Heart left ventricle (tissue), 16 donors: ENCODE measurements at regions not wholly inside any gene's neighbourhood (a gene's known extent, or its start where the extent isn't known, plus 50 kb on each side); places are given as distances from the start of the nearest gene placed in this dataset.

Experiments
- ATAC-seq, 4 donors: fragments of 200-7000 bp; cut with Tn5 transposase; one replicate each; pipeline ENCODE4 v1.9.1; 2020 to 2022; ENCODE audit warnings: moderate library complexity in 4 of 4, mild to moderate bottlenecking in 3 of 4, moderate number of reproducible peaks in 1 of 4
- DNase-seq, 5 donors: peaks; one replicate each; pipeline ENCODE4 v3.0.0-alpha.2; 2020
- H3K27ac ChIP-seq, 12 donors: fragments of 200-600 bp; sonication (generic) in 4 of 12; one replicate each; pipeline versions ENCODE4 v1.5.0 to v1.8.0; 2016 to 2022; ENCODE audit warnings: mild to moderate bottlenecking in 2 of 12
- H3K27me3 ChIP-seq, 9 donors: fragments of 200-600 bp; sonication (generic) in 2 of 9; one replicate each; pipeline versions ENCODE4 v1.5.1 to v1.8.0; 2016 to 2022; ENCODE audit warnings: mild to moderate bottlenecking in 3 of 9
- H3K36me3 ChIP-seq, 9 donors: fragments of 200-600 bp; sonication (generic) in 2 of 9; one replicate each; pipeline versions ENCODE4 v1.5.0 to v1.8.0; 2018 to 2022; ENCODE audit warnings: mild to moderate bottlenecking in 2 of 9
- H3K4me1 ChIP-seq, 12 donors: fragments of 200-600 bp; sonication (generic) in 4 of 12; one replicate each; pipeline versions ENCODE4 v1.5.0 to v1.8.0; 2016 to 2022; ENCODE audit warnings: mild to moderate bottlenecking in 3 of 12
- H3K4me3 ChIP-seq, 12 donors: fragments of 200-600 bp; sonication (generic) in 4 of 12; one replicate each; pipeline versions ENCODE4 v1.5.0 to v1.8.0; 2017 to 2022; ENCODE audit warnings: mild to moderate bottlenecking in 9 of 12, moderate library complexity in 4 of 12
- H3K9me3 ChIP-seq, 12 donors: fragments of 200-600 bp; sonication (generic) in 4 of 12; one replicate each; pipeline versions ENCODE4 v1.5.0 to v1.8.0; 2016 to 2022; ENCODE audit warnings: mild to moderate bottlenecking in 1 of 12
- CTCF ChIP-seq, 12 donors: fragments of 200-600 bp; sonication (generic) in 4 of 12; IDR thresholded peaks; one replicate each; pipeline versions ENCODE4 v1.5.0 to v1.8.0; 2018 to 2022; ENCODE audit warnings: antibody characterized with exemption in 12 of 12, mild to moderate bottlenecking in 5 of 12
- POLR2A ChIP-seq, 2 donors: fragments of 450-650 bp; IDR thresholded peaks; one replicate each; pipeline ENCODE4 v1.6.1; 2017; ENCODE audit warnings: antibody characterized with exemption in 2 of 2, mild to moderate bottlenecking in 2 of 2, moderate library complexity in 2 of 2
- WGBS, 4 donors: extraction: QIAGEN DNeasy Blood & Tissue Kit in 2 of 4; methylation state at CpG; one replicate each; pipeline versions ENCODE4 v1.1.5 to v1.1.7; 2013 to 2018; 5-methylcytosine and 5-hydroxymethylcytosine counted together
- intact Hi-C, 10 donors: fragments of 100-400 bp; cut with DNase I; formaldehyde crosslinking; loops; one replicate each; pipeline versions ENCODE4 v1.11.1 to v1.14.2; 2022
- donor health status: ischemic (EF 13 %, LVEDD 7.1; RV severe dilation, severe dysfunction).
- donor health status: healthy with polysubstance abuse.
- donor health status: DM: no; HTN: yes; CAD: no.
- donor health status: DM: no; HTN: no; CAD: no.
- donor health status: ischemic (EF 25% LVEDD 6.9; RV normal size, moderate dysfunction).
- donor health status: ischemic (EF 25% LVEDD 5.7; RV mildly dilated, moderate dysfunction).
- donor health status: healthy.
- donor health status: DM: yes; HTN: yes; CAD: no.
- donor health status: ischemic (EF 35%, LVEDD 5.7; RV mildly dilated, moderate dysfunction).
- donor health status: nonischemic (EF 11% LVEDD 7.7; RV severe dilation, severe dysfunction).
- donor health status: DM: yes; HTN: yes; CAD: no.
- donor health status: PGD.
- donor health status: ischemic (EF 29% LVEDD 5.4; RV normal size, mild dysfunction).
- donor health status: nonischemic (EF 23%, LVEDD 6.1; RV moderate dilation, normal function).

DNA sequence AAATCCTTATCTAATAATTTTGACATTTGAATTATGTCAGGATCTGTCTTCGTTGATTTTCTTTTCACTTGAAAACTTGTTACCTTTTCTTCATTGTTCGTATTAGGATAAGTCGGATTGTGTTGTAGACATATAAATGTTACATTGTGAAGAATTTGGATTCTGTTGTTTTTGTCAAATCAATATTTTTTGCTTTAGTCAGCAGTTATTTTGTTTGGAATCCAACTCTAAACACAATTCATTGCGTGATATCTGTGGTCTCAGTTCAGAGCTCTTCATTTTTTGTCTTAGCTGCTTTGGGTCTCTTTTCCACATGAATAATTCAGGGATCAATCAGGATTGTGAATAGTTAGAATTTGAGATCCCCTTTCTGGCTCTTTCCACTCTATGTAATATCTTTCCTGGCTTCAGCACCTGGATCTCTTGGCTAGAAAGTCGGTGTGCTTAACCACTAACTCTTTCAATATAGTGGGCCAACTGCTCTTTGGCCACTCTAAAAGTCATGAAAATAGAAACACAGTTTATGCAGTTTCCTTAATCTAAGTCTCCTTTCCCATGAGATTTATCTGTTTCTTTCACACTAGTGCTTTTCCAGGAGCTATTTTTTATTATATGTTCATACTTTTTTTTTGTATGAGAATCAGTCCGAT lies 2494.2 kb upstream of the PCDH20 start:
- DNase-seq (no peak), ATAC-seq (no peak)
- Histone ChIP-seq H3K4me3 (no peak overlapping the region), H3K36me3 (no peaks in the 10 kb centered on the region), H3K9me3 (peaks cover 0 to 6% (median 0%) of the 10 kb centered on the region in 12 donors), H3K27ac (no peak overlapping the region), H3K4me1 (no peaks in the 10 kb centered on the region), H3K27me3 (no peaks in the 10 kb centered on the region)
- TF ChIP-seq CTCF (IDR thresholded peaks at IDR 0.05) (no peak), POLR2A (IDR thresholded peaks at IDR 0.05) (no peak)
- intact Hi-C loops = no loop called here
- WGBS, 4 donors = 73 to 82% (median 78%) methylated on average over 6 of the region's 6 CpGs

- Histone ChIP-seq H3K27ac (no peak overlapping the region), H3K4me3 (no peak overlapping the region), H3K27me3 (no peaks in the 10 kb centered on the region), H3K4me1 (no peaks in the 10 kb centered on the region), H3K36me3 (no peaks in the 10 kb centered on the region), H3K9me3 (no peaks in the 10 kb centered on the region)
- intact Hi-C loops = no loop called here
- DNase-seq (no peak), ATAC-seq (no peak)
- WGBS, 4 donors = 90 to 96% (median 93%) methylated on average over 9 of the region's 9 CpGs
- no peak for TF ChIP-seq POLR2A (IDR thresholded peaks at IDR 0.05)
- no peak for TF ChIP-seq CTCF (IDR thresholded peaks at IDR 0.05)
Observed at GRCh38 chr13:63902141-63902540, 2486.5 kb upstream of the PCDH20 start.

DNA sequence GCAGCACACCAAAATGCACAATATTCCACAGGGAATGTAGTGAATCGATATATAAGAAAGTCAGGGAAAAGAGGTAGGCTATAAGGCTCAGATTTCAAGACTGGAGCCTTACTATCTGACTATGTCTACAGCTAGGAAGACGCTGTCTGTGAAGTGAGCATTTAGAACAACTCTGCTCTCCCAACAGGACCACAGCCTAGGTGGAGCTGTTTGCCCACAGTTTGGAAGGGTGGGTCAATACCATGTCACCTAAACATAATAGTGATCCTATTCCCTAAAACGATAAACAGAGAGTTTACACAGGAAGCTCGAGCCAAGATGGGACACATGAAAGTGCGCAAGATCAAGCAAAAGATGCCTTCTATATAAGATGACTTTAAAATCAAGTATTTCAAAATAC lies 2486.0 kb upstream of the PCDH20 start:
- H3K9me3 ChIP-seq = no peaks in the 10 kb centered on the region
- H3K4me3 ChIP-seq = no peak overlapping the region
- no peak for DNase-seq
- 80 to 89% (median 86%) methylated on average over 5 of the region's 5 CpGs for WGBS, 4 donors
- H3K27me3 ChIP-seq = no peaks in the 10 kb centered on the region
- intact Hi-C loops = no loop called here
- no peak overlapping the region for H3K27ac ChIP-seq
- TF ChIP-seq POLR2A (IDR thresholded peaks at IDR 0.05) (no peak), CTCF (IDR thresholded peaks at IDR 0.05) (no peak)
- no peaks in the 10 kb centered on the region for H3K36me3 ChIP-seq
- no peaks in the 10 kb centered on the region for H3K4me1 ChIP-seq
- ATAC-seq = no peak

DNA sequence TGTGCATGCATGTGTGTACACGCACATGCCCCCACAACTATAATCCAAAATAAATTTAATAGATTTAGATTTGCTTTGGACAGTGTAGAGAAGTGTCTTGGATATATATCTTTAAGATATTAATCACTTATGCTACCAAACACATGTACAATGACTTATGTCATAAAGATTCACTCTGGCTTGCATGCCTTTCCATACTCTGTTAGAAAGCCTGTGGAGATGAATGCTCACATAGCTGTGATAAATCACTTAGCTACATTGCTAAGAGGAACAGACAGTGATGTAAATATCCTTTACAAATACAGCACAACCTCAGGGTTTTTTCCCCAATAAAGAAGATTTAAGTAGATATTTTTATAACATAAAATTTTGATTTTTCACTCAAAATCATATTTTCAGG lies 2484.8 kb upstream of the PCDH20 start:
- DNase-seq = no peak
- TF ChIP-seq POLR2A (IDR thresholded peaks at IDR 0.05) = no peak
- no peak for TF ChIP-seq CTCF (IDR thresholded peaks at IDR 0.05)
- ATAC-seq = no peak
- no peaks in the 10 kb centered on the region for H3K4me1 ChIP-seq
- no peak overlapping the region for H3K27ac ChIP-seq
- H3K9me3 ChIP-seq = no peaks in the 10 kb centered on the region
- 92 to 95% (median 93%) methylated on average over 1 of the region's 1 CpG for WGBS, 4 donors
- H3K4me3 ChIP-seq = no peak overlapping the region
- no peaks in the 10 kb centered on the region for H3K36me3 ChIP-seq
- no peaks in the 10 kb centered on the region for H3K27me3 ChIP-seq
- intact Hi-C loops = no loop called here
